Activated naive CD8-positive, alpha-beta T cell treated with anti-CD3 and anti-CD28 coated beads for 36 hours (primary cell): ENCODE measurements at regions not wholly inside any gene's neighbourhood (a gene's known extent, or its start where the extent isn't known, plus 50 kb on each side); places are given as distances from the start of the nearest gene placed in this dataset.
A peak's percentile ranks its signal among the peaks of the same experiment; 100 is the strongest.
"Not testable (repeated sequence)": the region's sequence is repeated elsewhere in the genome, so short reads cannot be mapped to it uniquely, and the experiment has no call there.

ENCODE experiments used
- DNase-seq: peaks from one replicate; pipeline ENCODE4 v3.0.0; 2021
- H3K27ac Mint-ChIP-seq: one replicate; pipeline ENCODE4 v1.8.0; 2022; ENCODE audit warnings: mild to moderate bottlenecking, moderate library complexity, mixed read lengths
- H3K27me3 Mint-ChIP-seq: one replicate; pipeline ENCODE4 v1.8.0; 2022; ENCODE audit warnings: mild to moderate bottlenecking, mixed read lengths
- H3K36me3 Mint-ChIP-seq: one replicate; pipeline ENCODE4 v1.8.0; 2021; ENCODE audit warnings: mild to moderate bottlenecking, mixed read lengths
- H3K4me1 Mint-ChIP-seq: one replicate; pipeline ENCODE4 v1.8.0; 2021; ENCODE audit warnings: mixed read lengths
- H3K4me3 Mint-ChIP-seq: one replicate; pipeline ENCODE4 v1.8.0; 2022; ENCODE audit warnings: mild to moderate bottlenecking, moderate library complexity, mixed read lengths
- H3K9me3 Mint-ChIP-seq: one replicate; pipeline ENCODE4 v1.8.0; 2022; ENCODE audit warnings: mixed read lengths

DNA sequence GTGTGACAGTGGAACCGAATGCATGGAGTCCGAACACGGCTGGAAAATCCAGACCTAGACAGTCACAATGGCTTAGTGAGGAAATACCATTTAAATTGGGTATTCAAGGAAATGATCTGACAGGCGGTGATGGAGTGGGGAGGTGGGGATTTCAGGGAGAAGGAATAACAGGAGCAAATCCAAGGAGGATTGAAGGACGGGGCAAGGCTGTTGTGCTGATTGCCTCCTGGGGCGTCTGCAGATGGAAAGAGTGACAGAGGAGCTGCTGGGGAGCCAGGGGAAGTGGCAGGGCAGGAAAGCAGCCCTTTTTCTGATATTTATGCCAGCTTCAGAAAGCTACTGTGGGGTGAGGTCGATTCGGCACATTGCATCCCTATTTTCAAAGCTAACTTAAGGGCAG, 99.1 kb upstream of the FMN2 start:
- not testable (repeated sequence) for H3K4me1 Mint-ChIP-seq, H3K27ac Mint-ChIP-seq, H3K36me3 Mint-ChIP-seq, DNase-seq, H3K4me3 Mint-ChIP-seq, H3K9me3 Mint-ChIP-seq
- H3K27me3 Mint-ChIP-seq: peaks cover 37% of the 10 kb centered on the region

DNA sequence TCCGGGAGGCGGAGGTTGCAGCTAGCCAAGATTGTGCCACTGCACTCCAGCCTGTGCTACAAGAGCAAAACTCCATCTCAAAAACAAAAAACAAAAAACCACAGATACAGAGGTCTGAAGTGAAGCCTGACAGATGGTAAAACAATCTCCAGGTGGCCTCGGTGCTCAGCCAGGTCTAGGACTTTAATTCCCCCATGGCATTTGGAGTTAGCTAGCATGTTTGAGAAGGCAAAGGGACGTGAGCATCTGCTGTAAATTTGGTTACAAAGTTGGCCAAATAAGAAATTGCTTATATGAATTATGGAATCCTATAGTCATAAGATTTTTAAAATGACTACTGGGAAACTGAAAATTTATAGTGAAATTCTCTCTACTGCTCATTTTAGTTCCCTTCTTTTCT, 98.3 kb upstream of the FMN2 start:
- no peaks in the 10 kb centered on the region for H3K9me3 Mint-ChIP-seq
- no peaks in the 10 kb centered on the region for H3K36me3 Mint-ChIP-seq
- no peak for DNase-seq
- no peak overlapping the region for H3K4me3 Mint-ChIP-seq
- no peak overlapping the region for H3K27ac Mint-ChIP-seq
- H3K27me3 Mint-ChIP-seq: peaks cover 40% of the 10 kb centered on the region
- H3K4me1 Mint-ChIP-seq: peaks cover 1% of the 10 kb centered on the region

DNA sequence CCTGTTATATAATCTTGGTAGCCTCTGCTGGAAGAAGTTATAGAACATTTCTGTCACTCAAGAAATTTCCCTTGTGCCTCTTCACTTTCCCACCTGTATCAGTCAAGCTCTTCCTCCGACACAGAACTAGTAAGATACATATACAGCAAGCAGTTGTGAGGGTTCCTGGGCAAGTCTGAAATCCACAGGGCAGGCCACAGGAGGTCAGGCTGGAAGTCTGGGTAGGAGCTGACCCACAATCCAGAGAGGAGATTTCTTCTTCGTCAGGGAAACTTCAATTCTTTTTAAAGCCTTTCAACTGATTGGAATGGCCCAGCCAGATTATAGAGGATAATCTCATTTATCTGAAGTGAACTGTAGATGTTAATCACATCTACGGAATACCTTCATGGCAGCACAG, 96.4 kb upstream of the FMN2 start:
- H3K27me3 Mint-ChIP-seq: peaks cover 57% of the 10 kb centered on the region
- DNase-seq: no peak
- no peak overlapping the region for H3K27ac Mint-ChIP-seq
- no peaks in the 10 kb centered on the region for H3K36me3 Mint-ChIP-seq
- H3K4me3 Mint-ChIP-seq: no peak overlapping the region
- H3K4me1 Mint-ChIP-seq: peaks cover 1% of the 10 kb centered on the region
- H3K9me3 Mint-ChIP-seq: no peaks in the 10 kb centered on the region

DNA sequence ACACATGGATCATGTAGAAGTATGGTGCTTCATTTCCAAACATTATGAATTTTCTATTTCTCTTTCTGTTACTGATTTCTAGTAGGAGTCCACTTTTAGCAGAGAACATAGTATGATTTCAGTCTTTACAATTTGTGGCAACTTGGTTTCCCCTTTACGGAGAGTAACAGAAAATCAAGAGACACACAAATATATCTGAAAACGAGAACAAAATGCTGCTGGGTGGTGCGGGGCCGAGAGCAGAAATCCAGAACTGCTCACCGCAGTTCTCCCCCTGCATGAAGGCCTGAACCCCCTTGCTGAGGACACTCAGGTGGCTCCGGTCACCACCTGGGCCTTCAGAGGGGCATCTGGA, 94.5 kb upstream of the FMN2 start:
- H3K4me3 Mint-ChIP-seq: no peak overlapping the region
- H3K27me3 Mint-ChIP-seq: peaks cover 68% of the 10 kb centered on the region

DNA sequence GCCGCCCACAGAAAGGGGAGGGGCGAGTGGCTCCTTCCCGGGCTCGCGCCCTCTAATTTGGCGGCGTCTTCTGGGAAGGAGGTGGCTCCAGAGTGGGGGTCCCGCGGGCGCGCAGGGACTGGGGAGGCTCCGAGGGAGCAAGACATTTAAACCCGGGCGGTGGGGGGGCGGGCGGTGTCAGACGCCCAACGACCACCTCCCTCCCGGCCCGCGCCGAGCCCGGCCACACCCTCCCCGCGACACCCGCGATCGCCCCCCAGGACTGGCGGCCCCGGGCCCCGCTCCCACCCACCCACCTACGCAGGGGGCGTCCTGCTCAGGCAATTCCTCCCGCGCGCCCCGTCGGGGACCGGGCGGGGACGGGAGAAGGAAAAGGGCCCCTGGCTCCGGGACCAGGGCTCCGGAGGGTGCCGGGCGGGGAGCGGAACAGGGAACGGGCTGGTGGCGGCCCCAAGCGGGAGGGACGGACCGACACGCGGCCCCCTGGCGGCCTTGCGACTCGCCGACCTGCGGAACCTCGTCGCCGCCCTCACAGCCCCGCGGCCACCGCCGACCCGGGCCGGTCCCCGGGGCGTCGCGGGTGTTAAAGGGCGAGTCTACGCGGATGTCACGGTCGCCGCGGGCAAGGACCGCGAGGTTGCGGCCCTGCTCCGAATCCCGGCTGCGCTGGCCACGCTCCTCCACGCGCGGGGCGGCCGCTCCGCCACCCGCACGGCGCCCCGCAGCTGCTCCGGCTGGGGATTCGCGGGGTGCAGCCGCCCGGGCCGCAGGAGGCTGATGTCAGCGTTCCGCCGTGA, 94.0 kb upstream of the FMN2 start:
- Mint-ChIP-seq H3K4me1 (peaks cover 1% of the 10 kb centered on the region), H3K4me3 (no peak overlapping the region), H3K27me3 (peaks cover 69% of the 10 kb centered on the region), H3K27ac (no peak overlapping the region), H3K9me3 (no peaks in the 10 kb centered on the region), H3K36me3 (no peaks in the 10 kb centered on the region)
- DNase-seq: peak; percentile 14

More for the DNA sequence above, 94.5 kb upstream of the FMN2 start:
- no peak for DNase-seq
- Mint-ChIP-seq H3K27ac (no peak overlapping the region), H3K36me3 (no peaks in the 10 kb centered on the region), H3K4me1 (peaks cover 1% of the 10 kb centered on the region), H3K9me3 (no peaks in the 10 kb centered on the region)

DNA sequence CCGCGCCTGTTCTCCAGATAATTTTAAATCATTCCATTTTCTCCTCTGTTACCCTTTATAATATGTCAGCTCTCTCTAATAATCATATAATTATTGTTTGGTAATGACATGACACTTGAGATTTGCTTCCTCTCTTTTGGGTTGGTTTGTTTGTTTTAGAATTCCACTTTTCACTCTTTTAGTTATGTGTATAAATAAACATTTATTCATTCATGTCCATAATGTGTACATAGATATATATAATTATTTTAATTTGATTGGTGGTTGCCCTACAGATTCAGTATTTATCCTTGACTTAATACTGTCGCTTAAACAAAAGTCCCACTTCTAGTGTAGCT, 93.4 kb upstream of the FMN2 start:
- DNase-seq: no peak
- Mint-ChIP-seq H3K36me3 (no peaks in the 10 kb centered on the region), H3K4me1 (peaks cover 1% of the 10 kb centered on the region), H3K9me3 (no peaks in the 10 kb centered on the region), H3K27me3 (peaks cover 74% of the 10 kb centered on the region), H3K27ac (no peak overlapping the region), H3K4me3 (peak overlapping the region; percentile 53)

DNA sequence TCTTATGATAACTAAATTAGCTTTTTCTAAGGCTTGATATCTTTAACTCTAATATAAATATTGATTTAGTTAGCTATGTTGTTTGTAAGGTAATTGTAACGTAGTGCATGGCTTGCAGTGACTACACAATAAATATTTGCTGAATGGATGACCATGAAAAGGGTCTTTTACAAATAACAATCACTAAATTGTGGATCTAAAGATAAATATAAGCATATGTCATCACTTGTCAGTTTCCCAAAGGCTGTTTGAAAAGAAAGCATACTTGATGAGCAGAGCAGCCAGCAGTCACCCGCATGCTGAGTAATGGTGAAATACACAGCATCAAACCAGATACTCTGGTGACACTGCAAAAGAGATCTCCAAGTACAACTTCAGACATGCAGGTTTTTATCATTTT, 92.5 kb upstream of the FMN2 start:
- Mint-ChIP-seq H3K27ac (no peak overlapping the region), H3K36me3 (no peaks in the 10 kb centered on the region), H3K27me3 (peaks cover 69% of the 10 kb centered on the region), H3K4me1 (peaks cover 1% of the 10 kb centered on the region), H3K9me3 (no peaks in the 10 kb centered on the region), H3K4me3 (no peak overlapping the region)
- no peak for DNase-seq

DNA sequence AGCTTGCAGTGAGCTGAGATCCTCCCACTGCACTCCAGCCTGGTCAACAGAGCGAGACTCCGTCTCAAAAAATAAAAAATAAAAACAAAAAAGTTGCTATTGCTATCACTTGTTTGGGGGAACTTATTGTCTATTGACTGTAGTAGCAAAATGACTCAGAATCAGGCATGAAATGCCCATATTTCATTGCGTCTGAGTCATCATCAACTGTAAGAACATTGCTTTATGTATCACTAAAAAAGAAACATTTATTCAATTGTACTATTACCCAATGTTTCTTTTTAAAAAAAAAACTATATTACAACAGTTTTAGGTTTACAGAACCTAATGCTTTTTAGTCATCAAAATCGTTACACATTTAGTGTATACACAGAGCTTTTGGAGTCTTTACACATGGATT, 91.0 kb upstream of the FMN2 start:
- Mint-ChIP-seq H3K36me3 (no peaks in the 10 kb centered on the region), H3K9me3 (no peaks in the 10 kb centered on the region), H3K27ac (no peak overlapping the region), H3K4me3 (no peak overlapping the region), H3K4me1 (peaks cover 1% of the 10 kb centered on the region), H3K27me3 (peaks cover 58% of the 10 kb centered on the region)
- DNase-seq: no peak

DNA sequence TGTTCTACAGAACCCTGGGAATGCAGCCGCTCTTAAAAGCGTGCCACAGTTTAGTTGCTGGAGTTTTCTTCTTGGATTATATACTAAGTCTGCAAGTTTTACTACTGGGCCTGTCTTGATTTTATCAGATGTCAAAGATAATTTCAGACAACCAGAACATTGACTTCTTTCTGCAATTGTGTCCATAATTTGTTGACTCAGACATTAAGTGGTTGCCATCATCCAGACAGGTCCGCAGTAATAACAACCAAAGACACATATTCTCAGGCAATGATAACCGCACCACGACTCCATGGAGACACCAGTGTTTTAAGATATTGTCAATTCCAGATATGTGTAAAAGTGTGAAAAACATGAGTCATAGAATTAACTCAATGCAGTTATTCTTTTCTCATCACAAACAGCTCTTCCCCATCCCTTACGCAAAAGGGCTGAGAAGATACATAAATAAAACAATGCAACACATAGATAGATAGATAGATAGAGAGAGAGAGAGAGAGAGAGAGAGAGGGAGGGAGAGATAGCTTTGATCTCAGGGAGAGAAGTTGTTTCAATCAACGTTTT, 90.4 kb upstream of the FMN2 start:
- no peaks in the 10 kb centered on the region for H3K9me3 Mint-ChIP-seq
- H3K36me3 Mint-ChIP-seq: no peaks in the 10 kb centered on the region
- peaks cover 53% of the 10 kb centered on the region for H3K27me3 Mint-ChIP-seq
- peaks cover 1% of the 10 kb centered on the region for H3K4me1 Mint-ChIP-seq
- H3K4me3 Mint-ChIP-seq: no peak overlapping the region
- DNase-seq: no peak
- no peak overlapping the region for H3K27ac Mint-ChIP-seq

DNA sequence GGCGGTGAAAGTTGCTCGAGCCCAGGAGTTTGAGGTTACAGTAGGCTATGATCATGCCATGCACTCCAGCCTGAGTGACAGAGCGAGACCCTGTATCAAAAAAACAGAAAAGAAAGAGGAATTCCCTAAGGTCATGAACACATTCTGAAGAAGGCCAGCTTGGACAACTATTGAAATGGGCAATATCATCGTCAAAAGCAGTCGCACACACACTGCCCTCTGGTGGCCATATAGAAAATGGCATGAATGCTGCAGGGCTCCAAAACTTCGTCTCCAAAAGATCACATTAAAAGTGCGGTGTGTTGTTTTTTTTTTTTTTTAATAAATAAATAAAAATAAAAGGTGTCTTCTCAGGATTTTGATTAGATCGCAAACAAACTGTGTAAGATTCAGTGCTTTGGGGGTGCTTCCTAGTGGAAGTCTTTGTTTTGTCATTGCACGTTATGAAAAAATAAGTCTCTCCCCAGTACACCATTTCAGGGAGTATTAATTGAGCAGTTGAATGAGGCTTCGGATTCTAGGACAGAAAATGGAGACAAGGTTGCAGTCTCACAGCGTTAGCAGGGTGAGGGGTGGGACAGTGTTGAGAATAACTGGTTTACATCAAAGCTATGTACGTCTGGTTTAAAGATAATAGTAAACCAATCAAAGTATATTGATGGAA, 87.5 kb upstream of the FMN2 start:
- Mint-ChIP-seq H3K27me3 (peaks cover 32% of the 10 kb centered on the region), H3K27ac (no peak overlapping the region), H3K4me3 (no peak overlapping the region), H3K4me1 (no peaks in the 10 kb centered on the region), H3K36me3 (no peaks in the 10 kb centered on the region), H3K9me3 (no peaks in the 10 kb centered on the region)
- DNase-seq: no peak

DNA sequence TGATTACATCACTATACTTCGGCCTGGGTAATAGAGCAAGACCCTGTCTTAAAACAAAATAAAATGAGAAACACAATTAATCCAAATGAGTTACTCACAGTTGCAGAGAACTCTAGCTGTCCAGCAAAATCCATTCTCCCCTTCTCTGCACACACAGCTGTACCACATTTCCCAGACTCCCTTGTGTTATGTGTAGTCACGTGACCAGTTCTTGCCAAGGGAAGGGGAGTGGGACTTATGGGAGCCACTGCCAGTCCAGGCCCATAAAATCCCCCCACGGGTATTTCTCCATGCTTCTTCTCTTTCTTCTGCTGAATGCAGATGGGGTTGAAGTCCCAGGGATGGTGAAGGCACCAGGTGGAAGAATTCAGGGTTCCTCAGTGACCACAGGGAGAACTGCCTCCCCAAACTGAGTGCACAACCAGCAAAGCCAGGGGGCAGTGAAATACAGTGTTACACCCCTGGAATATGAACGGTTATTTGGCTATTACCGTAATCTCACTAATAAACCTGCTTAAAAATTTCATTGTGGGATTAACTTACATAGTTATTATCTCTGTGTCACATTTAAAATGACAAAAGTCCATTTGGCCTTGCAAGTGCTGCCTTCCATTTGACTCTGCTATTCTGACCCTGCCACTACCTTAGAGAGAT, 85.6 kb upstream of the FMN2 start:
- Mint-ChIP-seq H3K27me3 (peaks cover 17% of the 10 kb centered on the region), H3K36me3 (no peaks in the 10 kb centered on the region), H3K27ac (no peak overlapping the region), H3K4me3 (no peak overlapping the region), H3K4me1 (no peaks in the 10 kb centered on the region), H3K9me3 (peaks cover 6% of the 10 kb centered on the region)
- DNase-seq: no peak

DNA sequence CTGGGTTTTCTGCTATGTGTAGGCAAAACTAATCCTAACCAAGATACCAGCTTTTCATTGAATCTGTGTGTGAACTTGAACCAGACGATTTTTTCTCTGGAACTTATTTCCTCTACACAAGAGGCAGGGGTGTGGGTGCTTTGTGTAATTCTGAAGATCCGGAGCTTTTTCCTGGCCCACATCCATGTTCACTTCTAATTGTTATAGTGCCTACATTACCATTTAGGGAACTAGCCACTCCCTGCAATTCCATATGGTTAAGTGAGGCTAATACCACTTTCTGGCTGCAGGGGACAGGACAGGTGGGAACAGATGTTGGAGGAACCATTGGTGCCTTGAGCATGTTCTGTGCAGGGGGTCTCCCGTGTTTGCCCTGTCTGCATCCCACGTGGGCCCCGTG, 83.4 kb upstream of the FMN2 start:
- Mint-ChIP-seq H3K27ac (no peak overlapping the region), H3K4me3 (no peak overlapping the region), H3K27me3 (no peaks in the 10 kb centered on the region), H3K9me3 (peaks cover 7% of the 10 kb centered on the region), H3K4me1 (no peaks in the 10 kb centered on the region), H3K36me3 (no peaks in the 10 kb centered on the region)
- DNase-seq: no peak

DNA sequence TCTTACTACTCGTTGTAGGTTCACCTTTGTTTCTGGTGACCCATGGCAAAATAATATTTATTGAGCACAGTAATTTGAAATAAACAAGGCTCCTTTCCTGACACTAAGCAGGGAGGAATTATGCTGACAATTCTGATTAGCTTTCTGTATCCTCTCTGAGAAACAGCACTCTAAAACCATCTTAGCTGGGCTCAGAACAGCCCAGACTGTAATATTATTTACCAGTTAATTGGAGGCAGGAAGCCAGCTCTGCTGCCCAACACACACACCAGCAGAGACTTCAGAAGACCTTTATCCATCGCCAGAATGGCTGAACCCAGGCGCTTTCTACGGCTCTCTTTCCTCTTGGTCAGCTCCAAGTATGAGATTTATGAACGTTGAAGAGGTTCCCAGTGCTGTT, 77.6 kb upstream of the FMN2 start:
- Mint-ChIP-seq H3K36me3 (no peaks in the 10 kb centered on the region), H3K27me3 (no peaks in the 10 kb centered on the region), H3K27ac (no peak overlapping the region), H3K4me3 (no peak overlapping the region), H3K4me1 (no peaks in the 10 kb centered on the region), H3K9me3 (peaks cover 18% of the 10 kb centered on the region)
- DNase-seq: no peak

DNA sequence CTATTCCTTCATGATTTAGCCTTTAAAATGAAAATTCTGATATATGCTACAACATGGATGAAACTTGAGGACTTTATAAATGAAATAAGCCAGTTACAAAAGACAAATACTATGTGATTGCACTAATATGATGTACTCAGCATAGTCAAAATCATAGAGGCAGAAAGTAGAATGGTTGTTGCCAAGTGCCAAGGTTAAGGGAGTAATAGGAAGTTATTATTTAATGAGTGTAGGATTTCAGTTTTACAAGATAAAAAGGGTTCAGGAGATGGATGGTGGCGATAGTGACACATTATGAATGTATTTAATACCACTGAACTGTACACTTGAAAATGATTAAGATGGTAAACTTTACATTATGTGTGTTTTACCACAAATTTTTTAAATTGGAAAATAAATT, 73.1 kb upstream of the FMN2 start:
- DNase-seq: no peak
- Mint-ChIP-seq H3K9me3 (peaks cover 10% of the 10 kb centered on the region), H3K4me3 (no peak overlapping the region), H3K27ac (no peak overlapping the region), H3K27me3 (no peaks in the 10 kb centered on the region), H3K36me3 (no peaks in the 10 kb centered on the region), H3K4me1 (no peaks in the 10 kb centered on the region)

DNA sequence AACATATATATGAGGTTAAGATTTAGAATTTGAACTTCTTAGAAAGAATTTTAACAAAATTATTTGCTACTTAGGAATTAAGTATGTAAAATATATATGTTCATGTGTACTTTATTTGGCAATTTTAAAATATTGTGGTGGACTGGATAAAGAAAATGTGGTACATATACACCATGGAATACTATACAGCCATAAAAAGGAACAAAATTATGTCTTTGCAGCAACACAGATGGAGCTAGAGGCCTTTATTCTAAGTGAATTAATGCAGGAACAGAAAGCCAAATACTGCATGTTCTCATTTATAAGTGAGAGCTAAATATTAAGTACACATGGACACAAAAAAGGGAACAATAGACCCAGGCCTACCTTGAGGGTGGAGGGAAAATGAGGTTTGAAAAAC, 72.2 kb upstream of the FMN2 start:
- H3K27me3 Mint-ChIP-seq: no peaks in the 10 kb centered on the region
- H3K27ac Mint-ChIP-seq: no peak overlapping the region
- H3K4me1 Mint-ChIP-seq: no peaks in the 10 kb centered on the region
- no peak for DNase-seq
- no peaks in the 10 kb centered on the region for H3K36me3 Mint-ChIP-seq
- H3K9me3 Mint-ChIP-seq: peaks cover 10% of the 10 kb centered on the region
- H3K4me3 Mint-ChIP-seq: no peak overlapping the region
